NCI-H748 (cell line): ENCODE measurements at regions not wholly inside any gene's neighbourhood (a gene's known extent, or its start where the extent isn't known, plus 50 kb on each side); places are given as distances from the start of the nearest gene placed in this dataset.
"Not testable (repeated sequence)": the region's sequence is repeated elsewhere in the genome, so short reads cannot be mapped to it uniquely, and the experiment has no call there.

Experiments
- DNase-seq: peaks from one replicate; lab custom pipeline; 2025; ENCODE audit not compliant: unreplicated experiment; lab: John Stamatoyannopoulos, UW

DNA sequence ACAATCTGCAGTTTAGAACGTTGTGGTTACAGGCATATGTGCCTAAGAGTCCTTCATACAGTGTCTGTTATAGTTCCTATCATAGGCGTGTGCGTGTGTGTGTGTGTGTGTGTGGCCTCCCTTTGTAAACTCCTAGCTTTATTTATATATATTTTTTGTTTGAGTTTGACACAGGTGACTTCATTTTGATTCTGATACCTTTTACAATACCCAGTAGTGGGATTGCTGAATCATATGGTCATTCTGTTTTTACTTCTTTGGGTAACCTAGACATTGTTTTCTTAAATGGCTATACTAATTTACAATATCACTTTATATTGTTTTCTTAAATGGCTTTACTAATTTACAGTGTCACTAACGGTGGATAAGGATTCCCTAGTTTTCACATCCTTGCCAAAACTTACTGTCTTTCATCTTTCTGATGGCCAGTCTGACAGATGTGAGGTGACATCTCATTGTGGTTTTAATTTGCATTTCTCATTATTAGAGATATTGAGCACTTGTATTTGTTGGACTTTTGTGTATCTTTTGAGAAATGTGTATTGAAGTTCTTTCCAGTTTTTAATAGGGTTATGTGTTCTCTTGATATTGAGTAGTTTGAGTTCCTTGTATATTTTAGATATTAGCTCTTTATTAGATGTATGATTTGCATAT is 211.1 kb upstream of the NUDT6 start:
- DNase-seq: no peak

DNA sequence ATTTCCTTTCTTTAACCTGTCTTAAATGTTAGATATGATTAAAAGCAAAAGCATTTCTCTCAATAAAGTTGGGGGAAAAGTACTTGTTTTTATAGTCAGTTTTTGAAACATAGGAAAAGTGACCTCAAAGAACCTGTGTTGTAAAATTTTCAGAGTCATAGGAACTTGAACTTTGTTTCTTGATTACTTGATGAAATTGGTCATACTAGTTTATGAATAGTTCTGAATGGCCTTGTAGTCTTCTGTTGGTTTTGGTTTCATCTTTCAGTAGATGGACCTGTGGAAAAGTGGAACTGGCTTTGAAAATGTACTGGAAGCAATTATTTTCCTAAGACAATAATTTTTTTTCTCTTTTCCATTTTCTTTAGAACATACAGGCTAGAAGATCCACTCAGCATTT is 222.2 kb upstream of the NUDT6 start:
- DNase-seq: no peak

DNA sequence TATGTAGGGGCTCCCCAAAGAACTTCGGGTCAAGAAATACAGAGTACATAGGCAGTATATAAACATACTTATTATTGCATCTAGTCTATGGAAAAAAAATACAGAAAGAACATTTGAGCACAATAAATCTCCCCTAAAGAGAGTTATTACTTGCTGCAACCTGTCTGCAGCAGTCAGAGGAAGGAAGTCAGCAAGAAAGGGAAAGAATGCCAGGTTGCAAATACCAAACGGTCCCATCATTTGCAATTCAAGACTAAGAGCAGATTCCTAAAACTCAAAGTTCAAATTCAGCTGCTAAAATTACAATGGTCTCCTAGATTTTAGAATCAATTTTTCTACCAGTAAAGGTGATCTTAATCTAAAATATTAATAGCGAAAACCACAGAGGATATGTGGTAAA is 236.2 kb upstream of the NUDT6 start:
- DNase-seq: no peak

DNA sequence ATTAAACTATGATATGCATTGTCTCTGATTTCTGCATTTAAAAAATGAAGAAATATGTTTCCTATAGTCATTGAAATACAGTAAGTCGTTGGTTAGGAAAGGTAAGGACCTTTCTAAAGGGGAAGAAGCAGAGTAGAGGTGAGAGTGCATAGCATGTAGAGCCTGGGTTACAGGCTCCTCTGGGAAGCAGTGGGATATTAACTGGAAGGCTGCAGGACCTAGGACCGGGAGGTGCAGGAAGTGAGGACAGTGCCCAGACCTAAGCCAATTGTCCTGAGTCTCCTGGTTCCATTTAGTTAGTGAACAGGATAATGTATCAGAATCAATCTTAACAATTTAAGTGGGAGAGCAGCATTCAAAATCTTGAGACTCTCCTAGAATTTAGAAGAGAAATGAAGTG is 237.1 kb upstream of the NUDT6 start:
- no peak for DNase-seq

DNA sequence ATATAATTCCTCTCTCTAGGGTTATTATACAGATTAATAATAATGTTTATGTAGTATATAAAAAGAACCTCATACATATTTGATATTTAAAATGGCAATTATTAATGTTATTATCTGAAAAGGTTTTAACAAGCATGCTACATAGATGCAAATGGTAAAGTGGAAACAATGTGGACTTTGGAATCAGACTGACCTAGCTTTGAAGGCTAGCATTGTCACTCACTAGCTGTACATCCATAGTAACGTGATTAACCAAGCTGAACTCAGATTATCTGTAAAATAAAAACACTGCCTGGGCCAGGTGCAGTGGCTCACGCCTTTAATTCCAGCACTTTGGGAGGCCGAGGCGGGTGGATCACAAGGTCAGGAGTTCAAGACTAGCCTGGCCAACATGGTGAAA is 233.7 kb upstream of the SPRY1 start:
- no peak for DNase-seq

DNA sequence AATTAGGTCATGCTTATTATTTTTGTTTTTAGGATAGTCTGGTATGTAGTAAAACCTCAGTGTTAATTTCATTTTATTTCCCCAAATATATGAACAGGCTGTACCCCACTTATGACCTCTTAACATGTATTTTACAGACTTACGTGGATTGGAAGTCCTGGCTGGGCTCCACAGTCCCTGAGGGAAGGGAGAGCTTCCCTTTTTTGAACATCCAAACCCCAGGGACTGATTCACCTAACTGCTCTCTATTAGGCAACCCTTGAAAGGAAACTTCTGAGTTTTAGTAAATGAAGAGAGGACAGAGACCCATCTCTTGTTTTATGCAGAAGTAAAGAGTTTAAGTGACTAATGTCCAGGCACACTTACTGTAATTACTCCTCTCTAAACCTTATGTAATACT is 233.1 kb upstream of the SPRY1 start:
- DNase-seq: no peak

DNA sequence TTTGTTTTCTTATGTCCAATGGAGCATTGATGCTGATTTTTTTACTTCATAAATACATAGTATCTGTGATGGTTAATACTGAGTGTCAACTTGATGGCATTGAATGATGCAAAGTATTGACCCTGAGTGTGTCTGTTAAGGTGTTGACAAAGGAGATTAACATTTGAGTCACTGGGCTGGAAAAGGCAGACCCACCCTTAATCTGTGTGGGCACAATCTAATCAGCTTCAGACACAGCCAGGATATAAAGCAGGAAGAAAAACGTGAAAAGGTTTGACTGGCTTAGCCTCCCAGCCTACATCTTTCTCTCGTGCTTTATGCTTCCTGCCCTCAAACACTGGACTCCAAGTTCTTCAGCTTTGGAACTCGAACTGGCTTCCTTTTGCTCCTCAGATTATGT is 230.6 kb upstream of the SPRY1 start:
- DNase-seq: no peak

DNA sequence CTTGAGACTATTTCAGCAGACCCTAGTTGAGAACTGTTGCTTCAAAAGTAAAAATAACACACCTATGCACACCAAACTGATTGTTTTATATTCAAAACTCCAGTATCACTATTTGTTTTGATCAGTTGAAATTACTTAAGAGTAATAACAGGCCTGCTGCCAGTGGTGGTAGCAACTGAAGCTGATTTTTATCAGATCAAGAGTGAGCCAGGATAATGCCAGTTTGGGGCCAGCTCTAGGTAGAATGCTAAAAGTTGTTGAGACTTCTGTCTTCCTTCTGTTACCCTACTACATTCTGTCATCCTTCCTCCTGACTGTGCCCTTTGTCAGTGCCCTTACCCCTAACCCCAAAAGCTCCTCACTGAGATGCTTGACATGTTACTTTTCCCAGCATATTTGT is 228.7 kb upstream of the SPRY1 start:
- DNase-seq: no peak

DNA sequence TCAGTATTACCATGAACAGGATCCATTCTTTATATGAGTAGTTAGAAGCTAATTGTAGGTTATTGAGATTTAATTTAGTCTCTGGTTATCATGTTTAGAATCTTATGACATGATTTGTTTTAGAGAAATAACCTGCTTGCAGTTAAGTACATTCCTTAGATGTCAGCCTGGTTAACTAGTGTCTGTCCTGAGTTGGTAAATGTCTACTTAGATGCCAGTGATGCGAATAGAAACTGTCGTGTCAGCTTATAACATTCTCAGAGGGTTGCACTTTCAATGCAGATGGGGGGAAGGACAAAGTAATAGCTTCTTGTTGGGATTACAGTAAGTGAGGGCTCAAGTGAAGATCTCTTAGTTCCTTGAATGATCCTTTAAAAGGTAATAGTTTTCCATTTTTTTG is 227.8 kb upstream of the SPRY1 start:
- DNase-seq: no peak

DNA sequence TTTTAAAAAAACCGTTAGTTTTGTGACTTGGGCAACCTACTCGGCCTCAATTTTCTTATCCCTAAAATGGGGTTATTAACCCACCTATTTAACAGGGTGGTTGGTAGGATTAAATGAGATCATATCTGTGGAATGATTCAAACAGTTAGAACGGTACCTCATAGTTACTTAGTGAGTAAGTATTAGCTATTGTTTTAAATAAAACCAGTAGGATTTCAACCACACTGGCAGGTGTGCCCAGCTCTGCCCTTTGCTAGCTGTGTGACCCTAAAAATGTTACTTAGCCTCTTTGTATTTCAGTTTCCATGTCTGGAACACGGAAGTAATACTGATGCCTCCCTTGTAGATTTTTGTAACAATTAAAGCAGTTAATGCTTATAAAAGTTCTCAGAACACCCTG is 225.8 kb upstream of the SPRY1 start:
- DNase-seq: no peak

DNA sequence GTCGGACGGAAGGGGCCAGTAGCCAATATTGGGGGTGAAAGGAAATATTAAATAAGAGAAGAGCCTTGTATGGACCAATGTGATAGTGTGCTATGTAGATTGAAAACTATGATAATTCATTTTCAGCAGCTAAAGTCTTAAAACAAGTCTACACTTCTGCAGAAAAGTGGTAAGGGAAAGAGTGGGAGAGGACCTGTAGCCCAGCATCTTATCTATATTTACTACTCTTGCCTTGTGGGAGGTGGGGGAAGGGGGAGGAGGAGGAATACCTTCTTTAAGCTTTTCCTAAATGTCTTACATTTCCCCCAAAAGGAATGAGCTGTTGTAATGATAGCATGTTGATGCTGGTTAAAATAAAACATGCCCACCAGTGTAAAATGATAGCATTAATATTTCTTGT is 220.0 kb upstream of the SPRY1 start:
- no peak for DNase-seq

DNA sequence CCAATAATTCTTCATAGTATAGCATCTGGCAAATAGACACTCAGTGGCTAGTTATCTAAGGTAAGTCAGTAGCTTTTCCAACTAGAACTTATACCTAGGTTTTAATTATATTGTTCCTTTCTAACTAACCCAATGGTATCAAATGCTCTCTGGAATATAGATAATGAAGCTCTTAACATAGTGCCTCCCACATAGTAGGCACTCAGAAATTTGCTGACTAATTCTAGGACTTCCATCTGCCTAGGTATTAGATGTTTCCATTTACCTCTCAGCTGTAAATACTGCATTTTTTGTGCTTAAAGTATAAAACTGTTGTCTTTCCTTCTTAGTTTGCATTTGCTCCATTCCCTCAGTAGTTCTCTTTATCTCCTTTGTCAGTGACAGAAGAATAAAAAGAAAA is 214.3 kb upstream of the SPRY1 start:
- no peak for DNase-seq

DNA sequence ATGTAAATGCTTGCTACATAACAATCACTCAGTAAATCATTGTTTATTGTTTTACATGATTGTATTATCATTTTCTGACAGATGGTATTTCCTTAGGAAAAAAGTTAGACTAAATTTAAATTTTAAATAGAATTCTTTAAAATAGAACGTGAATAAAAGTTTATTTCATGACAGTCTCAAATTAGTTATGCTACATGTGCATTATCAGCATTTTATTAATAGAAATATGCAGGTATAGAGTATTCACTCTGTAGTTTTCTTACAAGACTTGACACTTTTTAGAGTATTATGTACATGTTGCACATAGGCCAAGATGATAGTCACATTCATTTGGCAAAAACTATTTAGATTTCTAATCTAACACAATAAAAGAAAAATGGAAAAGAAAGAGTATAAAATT is 213.3 kb upstream of the SPRY1 start:
- no peak for DNase-seq

DNA sequence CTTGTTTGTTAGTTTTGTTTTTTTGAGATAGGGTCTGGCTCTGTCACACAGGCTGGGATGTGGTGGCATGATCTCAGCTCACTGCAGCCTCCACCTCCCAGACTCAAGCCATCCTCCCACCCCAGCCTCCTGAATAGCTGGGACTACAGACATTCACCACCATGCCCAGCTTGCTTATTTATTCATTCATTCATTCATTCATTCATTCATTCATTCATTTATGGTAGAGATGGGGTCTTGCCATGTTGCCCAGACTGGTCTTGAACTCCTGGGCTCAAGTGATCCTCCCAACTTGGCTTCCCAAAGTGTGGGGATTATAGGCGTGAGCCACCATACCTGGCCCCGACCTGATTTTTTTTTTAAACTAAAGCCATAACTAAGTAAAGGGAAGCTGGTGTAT is 212.8 kb upstream of the SPRY1 start:
- DNase-seq: not testable (repeated sequence)

DNA sequence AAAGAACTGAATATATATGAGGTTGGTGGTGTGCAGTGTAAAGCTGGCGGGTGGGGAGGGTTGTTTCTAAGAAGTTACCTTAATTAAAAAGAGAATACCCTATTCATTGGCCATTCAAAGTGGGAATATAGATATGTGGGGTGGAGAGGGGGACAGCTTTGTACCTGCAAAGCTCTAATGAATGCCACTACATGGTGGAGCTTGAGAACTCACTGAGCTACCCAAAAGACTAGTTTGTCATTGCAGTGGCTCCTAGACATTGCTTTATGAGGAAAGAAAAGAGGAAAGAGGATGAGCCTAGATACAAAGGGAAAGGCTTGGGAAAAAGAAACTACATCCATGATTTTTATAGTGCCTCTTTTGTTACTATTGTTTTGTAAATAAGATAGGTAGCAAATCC is 209.9 kb upstream of the SPRY1 start:
- DNase-seq: no peak

DNA sequence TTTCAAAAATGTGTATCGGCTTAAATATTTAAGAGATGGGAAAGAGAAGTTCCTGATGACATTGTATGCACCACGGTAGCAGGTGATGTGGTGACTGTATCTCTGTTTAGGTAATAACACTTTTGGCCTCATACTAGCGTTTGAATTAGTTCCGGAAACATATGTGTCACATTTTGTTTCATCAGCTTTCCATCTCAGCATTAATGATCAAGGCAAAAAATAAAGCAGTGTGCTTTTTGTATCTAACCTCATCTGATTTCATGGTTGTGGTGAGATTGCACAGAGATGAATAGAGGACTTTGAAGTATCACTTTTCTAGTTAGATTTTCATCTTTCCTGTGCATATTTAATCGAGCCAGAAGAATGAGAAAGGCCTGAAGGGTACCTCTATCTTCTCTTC is 206.4 kb upstream of the SPRY1 start:
- DNase-seq: no peak

DNA sequence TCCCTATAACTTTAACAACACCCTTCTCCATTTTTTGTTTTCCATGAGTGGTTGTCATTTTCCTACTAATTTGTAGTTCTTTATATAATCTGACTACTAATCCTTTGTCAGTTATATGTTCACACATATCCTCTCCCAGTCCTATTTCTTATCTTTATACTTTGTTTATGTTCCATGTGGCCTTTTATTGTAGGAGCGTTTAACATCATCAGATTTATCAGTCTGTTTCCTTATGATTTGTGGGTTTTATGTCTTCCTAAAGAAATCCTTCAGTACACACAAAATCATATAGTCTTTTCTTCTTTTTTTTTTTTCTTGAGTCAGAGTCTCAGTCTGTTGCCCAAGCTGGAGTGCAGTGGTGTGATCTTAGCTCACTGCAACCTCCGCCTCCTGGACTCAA is 204.9 kb upstream of the SPRY1 start:
- DNase-seq: no peak

DNA sequence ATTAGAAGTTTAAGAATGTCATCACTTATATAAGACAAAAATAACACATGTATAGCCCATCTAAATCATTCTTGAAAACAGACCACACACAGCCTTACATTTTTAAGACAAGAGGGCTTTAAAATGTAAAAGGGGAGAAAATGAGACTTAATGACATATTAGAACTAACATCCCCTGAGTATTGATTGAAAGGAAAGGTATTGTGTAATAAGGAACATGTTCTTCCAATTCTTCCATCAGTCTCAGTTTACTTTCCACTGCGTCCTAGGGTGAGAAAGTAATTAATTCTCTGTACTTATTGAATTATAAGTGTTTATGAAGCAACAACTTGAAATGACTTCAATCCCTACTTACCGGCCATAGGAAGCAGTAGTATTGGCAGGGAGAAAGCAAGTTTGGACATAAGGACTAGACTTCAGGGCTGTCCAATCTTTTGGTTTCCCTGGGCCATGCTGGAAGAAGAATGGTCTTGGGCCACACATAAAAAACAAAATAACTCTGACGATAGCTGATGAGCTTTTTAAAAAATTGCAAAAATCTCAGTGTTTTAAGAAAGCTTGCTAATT is 202.7 kb upstream of the SPRY1 start:
- DNase-seq: no peak

DNA sequence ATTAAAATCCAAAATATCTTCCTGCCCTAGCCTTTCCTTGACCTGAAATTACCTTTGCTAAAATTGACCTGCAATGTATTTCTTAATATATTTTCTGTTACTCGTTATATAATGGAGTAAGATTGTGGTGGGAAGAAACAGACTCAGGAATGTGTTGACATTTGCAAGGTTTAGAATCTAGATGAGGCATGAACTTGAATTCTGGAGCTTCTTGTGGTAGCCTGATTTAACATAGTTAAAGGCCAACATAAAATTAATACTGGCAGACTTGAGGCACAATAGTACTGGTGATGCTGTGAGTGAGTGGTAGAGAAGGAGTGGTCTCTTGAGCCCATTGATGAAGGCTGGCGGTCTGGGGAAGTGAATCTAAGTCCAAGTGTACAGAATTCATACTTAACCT is 197.9 kb upstream of the SPRY1 start:
- no peak for DNase-seq

DNA sequence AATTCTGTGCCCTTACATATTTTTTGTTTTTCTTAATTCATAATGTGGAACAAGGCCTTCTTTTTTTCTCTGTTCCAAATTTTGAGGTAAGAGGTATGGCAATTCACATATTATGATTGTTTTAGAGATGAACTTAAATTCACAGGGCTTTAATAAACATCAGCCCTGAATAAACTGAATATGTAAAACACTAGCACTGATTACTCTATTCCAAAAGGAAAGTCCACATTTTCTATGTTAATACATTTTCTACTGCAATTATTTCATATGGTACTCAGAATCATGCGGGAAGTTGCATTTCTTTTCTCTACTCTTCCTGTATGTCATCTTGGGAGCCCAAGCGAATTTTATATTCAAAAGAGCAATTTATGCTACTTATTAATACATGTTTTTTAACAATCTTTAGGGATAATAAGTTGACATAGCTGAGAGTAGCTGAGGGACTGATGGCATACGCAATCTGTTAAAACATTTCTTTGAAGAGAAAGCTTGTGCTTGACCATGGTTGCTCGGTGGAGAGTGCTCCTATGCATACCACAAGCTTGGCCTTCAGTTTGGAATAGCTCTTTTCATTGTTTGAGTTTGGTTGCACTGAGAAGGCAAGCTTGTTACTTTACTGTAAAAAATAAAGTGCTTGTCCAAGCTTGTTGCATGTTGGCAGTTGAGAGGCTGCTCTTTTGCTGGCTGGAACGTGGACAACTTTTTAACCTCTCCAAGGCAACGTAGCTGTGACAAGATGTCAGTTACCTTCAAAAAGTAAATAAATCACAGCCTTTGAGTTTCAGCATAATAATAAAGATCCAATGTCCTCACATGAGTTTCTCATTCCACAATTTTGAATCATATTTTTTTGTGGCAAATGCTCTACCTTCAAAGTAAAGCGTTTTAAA is 196.3 kb upstream of the SPRY1 start:
- no peak for DNase-seq

DNA sequence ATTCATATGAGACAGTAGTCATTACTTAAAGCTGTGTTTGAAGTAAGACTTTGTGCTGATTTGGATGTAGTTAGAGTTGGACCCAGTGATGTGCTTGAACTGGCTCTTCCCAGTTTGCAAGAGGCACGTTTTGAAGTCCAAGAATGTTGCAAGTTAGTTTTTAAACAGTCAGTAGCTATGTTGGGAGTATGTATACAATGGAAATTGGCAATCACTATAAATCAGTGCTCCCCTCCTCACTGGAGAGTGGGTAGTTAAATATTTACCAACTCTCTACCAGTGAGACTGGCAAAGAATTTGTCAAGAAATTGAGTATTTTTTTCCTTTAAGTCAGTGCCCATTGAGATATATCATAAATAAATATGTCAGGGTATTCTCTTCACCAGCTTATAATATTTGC is 191.9 kb upstream of the SPRY1 start:
- DNase-seq: no peak

DNA sequence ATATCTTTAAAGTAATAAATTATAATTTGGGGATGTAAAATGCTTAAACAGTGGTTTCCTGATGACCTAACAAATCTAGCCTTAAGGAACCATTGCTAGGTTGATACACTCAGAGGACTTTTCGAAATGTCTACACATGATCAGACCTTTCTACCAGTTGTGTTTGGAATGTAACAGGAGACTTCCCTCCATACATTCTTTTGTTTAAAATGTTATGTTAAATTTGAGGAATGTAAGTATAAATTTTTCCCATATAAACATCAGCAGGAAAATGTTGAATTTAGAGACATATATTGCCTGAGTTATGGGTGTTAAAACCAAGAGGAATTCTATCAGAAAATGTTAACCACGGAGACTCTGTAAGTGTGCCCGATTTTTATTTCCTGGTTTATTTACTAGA is 190.6 kb upstream of the SPRY1 start:
- DNase-seq: no peak
